ENCODE measurements at regions not wholly inside any gene's neighbourhood (a gene's known extent, or its start where the extent isn't known, plus 50 kb on each side); places are given as distances from the start of the nearest gene placed in this dataset.

GRCh38 chr5:164210491-164210890 is 705.1 kb downstream of the MAT2B start:
- no peaks in the 10 kb centered on the region for H3K9me3 ChIP-seq
- H3K36me3 ChIP-seq: no peaks in the 10 kb centered on the region
- no peak for DNase-seq
- ATAC-seq: no peak
- H3K27me3 ChIP-seq: no peaks in the 10 kb centered on the region
- no peak overlapping the region for H3K27ac ChIP-seq
- H3K4me3 ChIP-seq: no peak overlapping the region
- WGBS, 2 donors: 66 to 75% methylated on average over 3 of the region's 3 CpGs
- no peak for FAIRE-seq
- intact Hi-C loops (cut with DNase I): no loop called here
- no peaks in the 10 kb centered on the region for H3K4me1 ChIP-seq
- no peak for TF ChIP-seq CTCF (IDR thresholded peaks at IDR 0.05)

- FAIRE-seq: no peak
Observed at GRCh38 chr5:164214698-164215097, 709.3 kb downstream of the MAT2B start.

GRCh38 chr5:164217464-164217863 is 712.0 kb downstream of the MAT2B start:
- no peak overlapping the region for H3K4me3 ChIP-seq
- no peak for ATAC-seq
- H3K4me1 ChIP-seq: no peaks in the 10 kb centered on the region
- intact Hi-C loops (cut with DNase I): no loop called here
- no peak overlapping the region for H3K27ac ChIP-seq
- no peak for DNase-seq
- no peak for TF ChIP-seq CTCF (IDR thresholded peaks at IDR 0.05)
- no peaks in the 10 kb centered on the region for H3K27me3 ChIP-seq
- 63 to 74% methylated on average over 1 of the region's 1 CpG for WGBS, 2 donors
- no peaks in the 10 kb centered on the region for H3K9me3 ChIP-seq
- no peaks in the 10 kb centered on the region for H3K36me3 ChIP-seq
- FAIRE-seq: no peak

More at GRCh38 chr5:164214698-164215097, 709.3 kb downstream of the MAT2B start:
- ATAC-seq (no peak), DNase-seq (no peak)
- 94 to 97% methylated on average over 1 of the region's 1 CpG for WGBS, 2 donors
- no peaks in the 10 kb centered on the region for H3K9me3 ChIP-seq
- H3K27me3 ChIP-seq: no peaks in the 10 kb centered on the region
- no peak for TF ChIP-seq CTCF (IDR thresholded peaks at IDR 0.05)
- intact Hi-C loops (cut with DNase I): no loop called here
- no peak overlapping the region for H3K4me3 ChIP-seq
- no peak overlapping the region for H3K27ac ChIP-seq
- H3K4me1 ChIP-seq: no peaks in the 10 kb centered on the region
- no peaks in the 10 kb centered on the region for H3K36me3 ChIP-seq

GRCh38 chr5:164220522-164220921 is 715.1 kb downstream of the MAT2B start:
- Histone ChIP-seq H3K27ac (no peak overlapping the region), H3K4me3 (no peak overlapping the region), H3K9me3 (no peaks in the 10 kb centered on the region), H3K36me3 (no peaks in the 10 kb centered on the region), H3K27me3 (no peaks in the 10 kb centered on the region), H3K4me1 (no peaks in the 10 kb centered on the region)
- no peak for TF ChIP-seq CTCF (IDR thresholded peaks at IDR 0.05)
- FAIRE-seq (no peak), DNase-seq (no peak), ATAC-seq (no peak)
- intact Hi-C loops (cut with DNase I): no loop called here

- no peak for FAIRE-seq
- no peak for DNase-seq
- intact Hi-C loops (cut with DNase I): no loop called here
Observed at GRCh38 chr5:164224236-164224635, 718.8 kb downstream of the MAT2B start.

More at GRCh38 chr5:164224236-164224635, 718.8 kb downstream of the MAT2B start:
- no peaks in the 10 kb centered on the region for H3K4me1 ChIP-seq
- WGBS, 2 donors: 74 to 88% methylated on average over 2 of the region's 2 CpGs
- no peak for TF ChIP-seq CTCF (IDR thresholded peaks at IDR 0.05)
- no peaks in the 10 kb centered on the region for H3K27me3 ChIP-seq
- H3K4me3 ChIP-seq: no peak overlapping the region
- ATAC-seq: no peak
- no peaks in the 10 kb centered on the region for H3K9me3 ChIP-seq
- no peak overlapping the region for H3K27ac ChIP-seq
- H3K36me3 ChIP-seq: no peaks in the 10 kb centered on the region

All from pancreas (tissue), 10 donors.